Central memory CD8-positive, alpha-beta T cell (primary cell): ENCODE measurements at regions not wholly inside any gene's neighbourhood (a gene's known extent, or its start where the extent isn't known, plus 50 kb on each side); places are given as distances from the start of the nearest gene placed in this dataset.

ENCODE experiments used
- ATAC-seq: fragments of 150-1000 bp; cut with Tn5 transposase; replicated peaks from 2 replicates; pipeline ENCODE4 v1.10.0; 2022; ENCODE audit warnings: mild to moderate bottlenecking, moderate FRiP score, moderate number of reproducible peaks; ENCODE audit not compliant: poor library complexity, severe bottlenecking; ENCODE audit errors: extremely low read depth
- DNase-seq, 2 donors: peaks; one replicate each; pipeline ENCODE4 v3.0.0; 2021; ENCODE audit warnings: low spot score in 2 of 2
- H3K27ac Mint-ChIP-seq: one replicate; pipeline ENCODE4 v1.8.0; 2022; ENCODE audit warnings: low read depth, mild to moderate bottlenecking, moderate library complexity, mixed read lengths
- H3K27me3 Mint-ChIP-seq: one replicate; pipeline ENCODE4 v1.8.0; 2022; ENCODE audit warnings: mixed read lengths
- H3K36me3 Mint-ChIP-seq: one replicate; pipeline ENCODE4 v1.8.0; 2022; ENCODE audit warnings: mild to moderate bottlenecking, moderate library complexity, mixed read lengths; ENCODE audit not compliant: insufficient read depth
- H3K4me1 Mint-ChIP-seq: one replicate; pipeline ENCODE4 v1.8.0; 2022; ENCODE audit warnings: mixed read lengths
- H3K4me3 Mint-ChIP-seq: one replicate; pipeline ENCODE4 v1.8.0; 2022; ENCODE audit warnings: mild to moderate bottlenecking, moderate library complexity, mixed read lengths
- H3K9me3 Mint-ChIP-seq: one replicate; pipeline ENCODE4 v1.8.0; 2022; ENCODE audit warnings: mixed read lengths

DNA sequence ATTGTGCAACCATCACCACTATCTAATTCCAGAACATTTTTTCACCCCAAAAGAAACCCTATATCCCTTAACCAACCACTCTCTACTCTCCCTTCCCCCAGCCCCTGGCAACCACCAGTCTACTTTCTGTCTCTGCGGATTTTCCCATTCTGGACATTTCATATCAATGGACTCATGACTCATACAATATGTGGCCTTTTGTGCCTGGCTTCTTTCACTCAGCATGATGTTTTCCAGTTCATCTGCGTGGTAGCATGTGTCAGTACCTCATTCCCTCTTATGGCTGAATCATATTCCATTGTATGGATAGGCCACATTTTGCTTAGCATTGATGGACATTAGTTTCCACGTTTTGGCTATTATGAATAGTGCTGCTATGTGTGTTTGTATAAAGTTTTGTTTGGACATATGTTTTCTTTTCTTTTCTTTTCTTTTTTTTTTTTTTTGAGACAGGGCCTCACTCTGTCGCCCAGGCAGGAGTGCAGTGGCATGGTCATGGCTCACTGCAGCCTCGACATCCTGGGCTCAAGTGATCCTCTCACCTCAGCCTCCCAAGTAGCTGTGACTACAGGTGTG, 335.4 kb downstream of the BCOR start:
- no peak for DNase-seq
- H3K9me3 Mint-ChIP-seq: no peaks in the 10 kb centered on the region
- no peaks in the 10 kb centered on the region for H3K36me3 Mint-ChIP-seq
- no peak overlapping the region for H3K4me3 Mint-ChIP-seq
- no peaks in the 10 kb centered on the region for H3K27me3 Mint-ChIP-seq
- no peak for ATAC-seq
- peaks cover 8% of the 10 kb centered on the region for H3K4me1 Mint-ChIP-seq
- no peak overlapping the region for H3K27ac Mint-ChIP-seq

GRCh38 chrX:39764441-39764914, 333.3 kb downstream of the BCOR start:
- H3K4me3 Mint-ChIP-seq: no peak overlapping the region
- no peaks in the 10 kb centered on the region for H3K9me3 Mint-ChIP-seq
- no peaks in the 10 kb centered on the region for H3K27me3 Mint-ChIP-seq
- ATAC-seq (no peak), DNase-seq (no peak)
- peaks cover 8% of the 10 kb centered on the region for H3K4me1 Mint-ChIP-seq
- H3K27ac Mint-ChIP-seq: no peak overlapping the region
- H3K36me3 Mint-ChIP-seq: no peaks in the 10 kb centered on the region

DNA sequence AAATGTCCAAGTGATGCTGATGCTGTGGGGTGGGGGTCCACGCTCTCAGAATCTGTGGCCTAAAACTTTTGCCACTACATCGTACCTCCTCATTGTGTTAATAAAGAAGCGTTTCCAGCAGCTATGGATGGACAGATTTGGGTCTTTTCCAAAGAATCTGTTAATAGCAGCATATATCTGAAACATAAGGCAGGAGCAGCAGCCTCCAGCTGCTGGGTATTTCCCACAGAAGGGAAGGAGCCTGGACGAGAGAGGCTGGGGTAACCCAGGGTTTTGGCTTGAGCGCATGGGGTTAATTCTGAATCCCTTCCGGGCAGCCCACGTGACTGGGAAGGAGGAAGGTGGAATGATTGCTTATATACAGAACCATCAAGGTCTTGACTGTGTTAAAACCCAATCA, 332.4 kb downstream of the BCOR start:
- Mint-ChIP-seq H3K27ac (peak overlapping the region; percentile 80), H3K4me3 (peak overlapping the region; percentile 37), H3K9me3 (no peaks in the 10 kb centered on the region), H3K27me3 (no peaks in the 10 kb centered on the region), H3K36me3 (no peaks in the 10 kb centered on the region), H3K4me1 (peaks cover 10% of the 10 kb centered on the region)
- ATAC-seq: no peak
- no peak for DNase-seq

DNA sequence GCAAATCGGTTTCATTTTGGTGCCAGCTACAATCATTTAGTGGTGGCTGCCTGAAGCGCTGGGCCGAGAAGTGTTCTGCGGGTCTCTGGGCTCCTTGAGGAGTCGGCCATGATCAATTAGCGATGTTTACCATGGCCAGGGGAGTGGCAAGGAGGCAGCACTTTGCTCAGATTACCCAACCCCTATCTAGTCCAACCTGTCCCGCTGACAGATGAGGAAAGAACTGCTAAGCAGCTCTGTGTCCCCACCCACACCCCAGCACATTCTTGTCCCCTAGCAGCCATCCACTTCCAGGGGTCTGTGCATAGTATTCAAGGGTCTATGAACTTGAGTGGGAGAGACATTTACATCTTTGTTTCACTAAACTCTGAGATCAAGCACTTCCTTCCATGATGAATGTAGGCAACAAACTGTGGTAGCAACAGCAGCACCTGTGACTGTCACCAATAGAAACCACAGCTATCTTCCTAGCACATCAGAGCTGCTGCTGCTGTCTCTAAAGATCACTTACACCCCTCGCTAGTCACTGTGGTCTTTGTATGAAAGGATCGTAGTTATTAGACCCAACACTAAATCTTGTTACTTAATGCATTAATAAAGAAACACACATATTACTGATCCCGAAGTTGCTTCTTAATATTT, 331.6 kb downstream of the BCOR start:
- H3K4me3 Mint-ChIP-seq: peak overlapping the region; percentile 37
- peaks cover 18% of the 10 kb centered on the region for H3K4me1 Mint-ChIP-seq
- H3K36me3 Mint-ChIP-seq: no peaks in the 10 kb centered on the region
- ATAC-seq: peak; percentile 97
- H3K9me3 Mint-ChIP-seq: no peaks in the 10 kb centered on the region
- H3K27me3 Mint-ChIP-seq: no peaks in the 10 kb centered on the region
- no peak for DNase-seq
- H3K27ac Mint-ChIP-seq: peak overlapping the region; percentile 80

- no peak overlapping the region for H3K4me3 Mint-ChIP-seq
- peaks cover 24% of the 10 kb centered on the region for H3K4me1 Mint-ChIP-seq
- no peaks in the 10 kb centered on the region for H3K9me3 Mint-ChIP-seq
- H3K36me3 Mint-ChIP-seq: no peaks in the 10 kb centered on the region
- no peaks in the 10 kb centered on the region for H3K27me3 Mint-ChIP-seq
- ATAC-seq (no peak), DNase-seq (no peak)
- H3K27ac Mint-ChIP-seq: peak overlapping the region; percentile 80
Observed at GRCh38 chrX:39766855-39767254, 330.9 kb downstream of the BCOR start.

GRCh38 chrX:39767446-39767845, 330.3 kb downstream of the BCOR start:
- DNase-seq: no peak
- Mint-ChIP-seq H3K27ac (no peak overlapping the region), H3K27me3 (no peaks in the 10 kb centered on the region), H3K4me1 (peaks cover 30% of the 10 kb centered on the region), H3K9me3 (no peaks in the 10 kb centered on the region), H3K36me3 (no peaks in the 10 kb centered on the region), H3K4me3 (no peak overlapping the region)
- no peak for ATAC-seq

DNA sequence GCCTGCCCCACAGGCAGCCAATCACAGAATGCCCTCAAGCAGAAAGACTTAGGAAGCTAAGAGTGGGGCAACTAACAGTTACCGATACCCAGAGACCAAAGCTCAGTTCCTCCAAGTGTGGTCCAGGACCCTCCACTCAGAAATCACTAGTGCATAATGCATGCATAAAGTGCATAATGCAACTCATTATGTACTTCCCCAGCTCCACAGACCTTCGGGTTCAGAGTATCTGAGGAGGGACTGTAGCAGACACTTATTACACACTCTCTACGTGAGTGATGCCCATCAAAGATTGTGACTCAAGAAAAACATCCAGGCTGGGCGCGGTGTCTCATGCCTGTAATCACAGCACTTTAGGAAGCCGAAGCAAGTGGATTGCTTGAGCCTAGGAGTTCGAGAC, 328.0 kb downstream of the BCOR start:
- peaks cover 45% of the 10 kb centered on the region for H3K4me1 Mint-ChIP-seq

DNA sequence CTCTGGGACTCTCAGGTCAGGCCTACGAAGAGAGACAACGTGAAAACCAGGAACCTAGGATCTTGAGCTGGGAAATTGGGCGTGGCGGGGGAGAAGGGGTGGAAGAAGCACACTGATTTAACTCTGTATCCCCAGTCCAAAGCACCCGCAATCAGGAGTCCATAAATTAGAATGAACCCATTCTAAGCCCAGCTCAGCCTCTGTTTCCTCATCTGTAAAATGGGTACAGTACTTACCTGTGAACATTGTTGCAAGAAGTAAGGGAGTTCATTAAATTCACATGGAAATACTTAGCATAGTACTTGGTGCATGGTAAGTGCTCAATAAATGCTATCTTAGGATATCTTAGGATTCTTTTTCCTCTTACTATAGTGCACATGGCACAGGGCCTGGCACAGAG, 326.7 kb downstream of the BCOR start:
- Mint-ChIP-seq H3K9me3 (no peaks in the 10 kb centered on the region), H3K4me1 (peaks cover 37% of the 10 kb centered on the region), H3K36me3 (peaks cover 2% of the 10 kb centered on the region), H3K27me3 (no peaks in the 10 kb centered on the region), H3K4me3 (peak overlapping the region; percentile 34), H3K27ac (peak overlapping the region; percentile 88)
- ATAC-seq: no peak
- DNase-seq: no peak

More for the DNA sequence above, 328.0 kb downstream of the BCOR start:
- DNase-seq: no peak
- no peak for ATAC-seq
- no peaks in the 10 kb centered on the region for H3K27me3 Mint-ChIP-seq
- H3K36me3 Mint-ChIP-seq: peaks cover 2% of the 10 kb centered on the region
- H3K4me3 Mint-ChIP-seq: no peak overlapping the region
- no peaks in the 10 kb centered on the region for H3K9me3 Mint-ChIP-seq
- no peak overlapping the region for H3K27ac Mint-ChIP-seq

GRCh38 chrX:39772057-39772832, 325.5 kb downstream of the BCOR start:
- Mint-ChIP-seq H3K36me3 (peaks cover 2% of the 10 kb centered on the region), H3K27ac (peak overlapping the region; percentile 88), H3K4me3 (peak overlapping the region; percentile 34), H3K4me1 (peaks cover 37% of the 10 kb centered on the region), H3K27me3 (no peaks in the 10 kb centered on the region), H3K9me3 (no peaks in the 10 kb centered on the region)
- ATAC-seq (peak; percentile 52), DNase-seq (no peak)

- Mint-ChIP-seq H3K9me3 (no peaks in the 10 kb centered on the region), H3K27me3 (no peaks in the 10 kb centered on the region), H3K4me1 (peaks cover 37% of the 10 kb centered on the region), H3K36me3 (peaks cover 2% of the 10 kb centered on the region), H3K4me3 (no peak overlapping the region), H3K27ac (no peak overlapping the region)
- ATAC-seq (no peak), DNase-seq (no peak)
Observed at GRCh38 chrX:39773150-39773549, 324.6 kb downstream of the BCOR start.

DNA sequence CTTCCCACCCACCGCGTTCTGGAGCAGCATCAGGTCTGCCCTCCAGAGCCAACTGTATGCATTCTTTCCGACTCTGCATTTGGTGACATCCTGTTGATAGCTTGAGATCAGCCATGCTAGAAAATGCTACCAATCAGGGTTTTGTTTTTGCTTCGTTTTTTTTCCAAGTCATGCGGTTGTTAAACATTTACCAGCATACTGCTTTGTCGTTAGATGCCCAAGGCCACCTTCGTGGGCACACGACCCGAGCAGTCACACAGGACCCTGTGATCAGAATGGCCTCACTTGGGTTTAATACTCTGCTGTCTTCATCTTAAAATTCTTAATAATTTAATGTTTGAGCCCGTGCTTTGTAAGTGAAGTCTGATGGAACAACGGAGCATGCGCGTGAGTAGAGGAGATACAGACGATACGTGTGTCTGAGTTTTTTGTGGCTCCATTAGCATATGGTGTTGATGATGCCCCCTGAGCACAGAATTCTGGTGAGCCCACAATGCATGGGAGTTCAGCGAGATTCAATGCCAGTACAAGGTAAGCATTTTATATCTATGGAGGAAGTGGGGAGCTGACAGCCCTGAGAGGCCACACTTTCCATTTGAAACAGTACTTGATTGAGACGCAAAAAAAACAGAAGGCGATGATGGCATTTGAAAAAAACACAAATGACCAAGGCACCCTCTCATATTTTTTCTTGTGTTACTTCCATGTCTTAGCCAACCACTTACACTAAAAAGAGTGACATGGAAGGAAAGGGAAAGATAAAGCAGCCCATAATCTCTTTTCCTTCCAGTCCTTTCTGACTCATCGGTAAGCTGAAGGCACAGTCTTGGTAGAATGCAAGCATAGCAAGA, 323.6 kb downstream of the BCOR start:
- Mint-ChIP-seq H3K4me1 (peaks cover 37% of the 10 kb centered on the region), H3K27ac (peak overlapping the region; percentile 83), H3K9me3 (no peaks in the 10 kb centered on the region), H3K4me3 (peak overlapping the region; percentile 56), H3K27me3 (no peaks in the 10 kb centered on the region), H3K36me3 (peaks cover 2% of the 10 kb centered on the region)
- peak; percentile 27 for ATAC-seq
- DNase-seq: no peak

- Mint-ChIP-seq H3K36me3 (peaks cover 2% of the 10 kb centered on the region), H3K9me3 (no peaks in the 10 kb centered on the region), H3K27ac (peak overlapping the region; percentile 83), H3K27me3 (no peaks in the 10 kb centered on the region), H3K4me1 (peaks cover 37% of the 10 kb centered on the region), H3K4me3 (peak overlapping the region; percentile 56)
- DNase-seq: no peak
- no peak for ATAC-seq
Observed at GRCh38 chrX:39774774-39775328, 322.9 kb downstream of the BCOR start.
